HCT116 (cell line): ENCODE measurements at regions not wholly inside any gene's neighbourhood (a gene's known extent, or its start where the extent isn't known, plus 50 kb on each side); places are given as distances from the start of the nearest gene placed in this dataset.

Experiments
- ATAC-seq: fragments of 200-7000 bp; cut with Tn5 transposase; 2 replicates; pipeline ENCODE4 v1.9.1; 2020; ENCODE audit warnings: mild to moderate bottlenecking, moderate library complexity
- BruUV-seq: library from RNA; stranded (reverse); fragments of 400-500 nt; replicated peaks from 2 replicates; lab custom pipeline; 2021; lab: Mats Ljungman, UMichigan
- CTCF ChIA-PET: fragments of 300-600 bp; sonication (Branson Sonifier 250); formaldehyde crosslinking; loops from one replicate; lab custom pipeline; 2021; ENCODE audit warnings: antibody characterized with exemption; lab: Charles Lee
- POLR2A ChIA-PET: fragments of 300-600, 350-600 bp; sonication (Branson Sonifier 250); formaldehyde crosslinking; loops from one replicate; lab custom pipeline; 2021; ENCODE audit warnings: antibody characterized with exemption; lab: Charles Lee
- RAD21 ChIA-PET, 2 experiments: fragments of 300-600 bp; sonication (Branson Sonifier 250); formaldehyde crosslinking; loops; one replicate each; lab custom pipeline; 2023; ENCODE audit warnings: low total read pairs in 2 of 2; ENCODE audit not compliant: uncharacterized antibody in 2 of 2, unreplicated experiment in 2 of 2, low non-redundant PET in 1 of 2; lab: Charles Lee
- DNase-seq: peaks from one replicate; pipeline ENCODE4 v3.0.0-alpha.2; 2010; ENCODE audit warnings: low read depth, low spot score
- H2AFZ ChIP-seq: fragments of 200-600 bp; shearing (Covaris generic), sonication (generic); 2 replicates; pipeline ENCODE4 v1.6.1; 2017; ENCODE audit warnings: low read depth, mixed run types, mixed read lengths, antibody characterized with exemption, low read length; ENCODE audit not compliant: poor library complexity, severe bottlenecking
- H3K27ac ChIP-seq: 2 replicates; pipeline ENCODE4 v1.5.1; 2012; ENCODE audit warnings: low read depth, low read length
- H3K27me3 ChIP-seq: fragments of 200-600 bp; sonication (generic); 2 replicates; pipeline ENCODE4 v1.6.1; 2016; ENCODE audit warnings: mixed run types, low read length, mixed read lengths; ENCODE audit not compliant: insufficient read depth
- H3K36me3 ChIP-seq, 2 experiments: fragments of 200-500 bp in 1 of 2; fragments of 200-600 bp in 1 of 2; sonication (Bioruptor generic) in 1 of 2; sonication (generic) in 1 of 2; 2 replicates each; pipeline versions ENCODE4 v1.5.1 to v1.6.1; 2014 to 2016; ENCODE audit warnings: low read length in 2 of 2, inconsistent platforms in 1 of 2, mixed read lengths in 1 of 2, mixed run types in 1 of 2; ENCODE audit not compliant: insufficient read depth in 2 of 2, control insufficient read depth in 1 of 2
- H3K4me1 ChIP-seq, 2 experiments: fragments of 200-600 bp in 1 of 2; sonication (generic) in 1 of 2; 2 replicates each; pipeline versions ENCODE4 v1.5.1 to v1.6.1; 2012 to 2017; ENCODE audit warnings: low read length in 2 of 2, inconsistent platforms in 1 of 2, mild to moderate bottlenecking in 1 of 2, mixed read lengths in 1 of 2, mixed run types in 1 of 2, moderate library complexity in 1 of 2; ENCODE audit not compliant: insufficient read depth in 2 of 2, control insufficient read depth in 1 of 2
- H3K4me2 ChIP-seq: fragments of 200-600 bp; sonication (generic); 2 replicates; pipeline ENCODE4 v1.6.1; 2017; ENCODE audit warnings: mixed run types, low read length, mixed read lengths
- H3K4me3 ChIP-seq, 2 experiments: fragments of 200-600 bp in 1 of 2; sonication (generic) in 1 of 2; replicated peaks in 1 of 2; 2 replicates each; pipeline ENCODE4 v1.5.1; 2011 to 2016; ENCODE audit warnings: low read length in 2 of 2, control low read depth in 1 of 2, low read depth in 1 of 2, mild to moderate bottlenecking in 1 of 2, mixed read lengths in 1 of 2, mixed run types in 1 of 2
- H3K79me2 ChIP-seq: fragments of 200-600 bp; sonication (generic); 2 replicates; pipeline ENCODE4 v1.6.1; 2017; ENCODE audit warnings: mild to moderate bottlenecking, mixed run types, low read length, moderate library complexity, mixed read lengths; ENCODE audit not compliant: insufficient read depth
- H3K9ac ChIP-seq: fragments of 200-600 bp; sonication (generic); 2 replicates; pipeline ENCODE4 v1.6.1; 2016; ENCODE audit warnings: low read length, mixed read lengths
- H3K9me2 ChIP-seq: fragments of 200-600 bp; sonication (generic), shearing (Covaris generic); 2 replicates; pipeline ENCODE4 v1.6.1; 2017; ENCODE audit warnings: mixed run types, mild to moderate bottlenecking, moderate library complexity; ENCODE audit not compliant: insufficient read depth
- H3K9me3 ChIP-seq, 2 experiments: fragments of 200-500 bp in 1 of 2; fragments of 200-600 bp in 1 of 2; sonication (Bioruptor generic) in 1 of 2; sonication (generic) in 1 of 2; 2 replicates each; pipeline ENCODE4 v1.6.1; 2014 to 2017; ENCODE audit warnings: low read length in 2 of 2, mixed read lengths in 2 of 2, inconsistent platforms in 1 of 2, low read depth in 1 of 2, mild to moderate bottlenecking in 1 of 2, mixed run types in 1 of 2, moderate library complexity in 1 of 2; ENCODE audit not compliant: control insufficient read depth in 1 of 2, insufficient read depth in 1 of 2
- H4K20me1 ChIP-seq: fragments of 200-600 bp; sonication (generic), shearing (Covaris generic); 2 replicates; pipeline ENCODE4 v1.6.1; 2017; ENCODE audit warnings: mixed run types, mild to moderate bottlenecking, moderate library complexity; ENCODE audit not compliant: insufficient read depth
- CBX3 ChIP-seq: IDR thresholded peaks from 2 replicates; pipeline ENCODE4 v1.6.1; 2012; ENCODE audit warnings: low read depth
- CEBPB ChIP-seq: IDR thresholded peaks from 2 replicates; pipeline ENCODE4 v1.6.1; 2012; ENCODE audit warnings: low read depth
- EGR1 ChIP-seq: IDR thresholded peaks from 2 replicates; pipeline ENCODE4 v1.6.1; 2012; ENCODE audit warnings: low read depth
- ELF1 ChIP-seq: IDR thresholded peaks from 2 replicates; pipeline ENCODE4 v1.6.1; 2012; ENCODE audit warnings: low read depth, borderline replicate concordance
- EZH2phosphoT487 ChIP-seq: fragments of 200-600 bp; IDR thresholded peaks from 2 replicates; pipeline ENCODE4 v1.6.1; 2018; ENCODE audit warnings: antibody characterized with exemption, borderline replicate concordance
- FOSL1 ChIP-seq: IDR thresholded peaks from 2 replicates; pipeline ENCODE4 v1.6.1; 2012; ENCODE audit warnings: low read depth
- JUND ChIP-seq: IDR thresholded peaks from 2 replicates; pipeline ENCODE4 v1.6.1; 2012
- POLR2A ChIP-seq: IDR thresholded peaks from 2 replicates; pipeline ENCODE4 v1.7.0; 2011; ENCODE audit warnings: borderline replicate concordance; ENCODE audit not compliant: insufficient read depth, insufficient read length; ENCODE audit errors: extremely low read depth
- POLR2AphosphoS5 ChIP-seq: IDR thresholded peaks from 2 replicates; pipeline ENCODE4 v1.6.1; 2011; ENCODE audit warnings: mild to moderate bottlenecking, low read depth, low read length, moderate library complexity
- RAD21 ChIP-seq: IDR thresholded peaks from 2 replicates; pipeline ENCODE4 v1.6.1; 2012; ENCODE audit warnings: low read depth, mild to moderate bottlenecking
- SIN3A ChIP-seq: IDR thresholded peaks from 2 replicates; pipeline ENCODE4 v1.6.1; 2012; ENCODE audit warnings: low read depth
- SP1 ChIP-seq: IDR thresholded peaks from 2 replicates; pipeline ENCODE4 v1.6.1; 2012; ENCODE audit warnings: low read depth
- SRF ChIP-seq: IDR thresholded peaks from 2 replicates; pipeline ENCODE4 v1.6.1; 2012; ENCODE audit warnings: low read depth
- YY1 ChIP-seq: IDR thresholded peaks from 2 replicates; pipeline ENCODE4 v1.6.1; 2011; ENCODE audit warnings: low read length, low read depth, moderate library complexity, mild to moderate bottlenecking; ENCODE audit not compliant: insufficient replicate concordance; ENCODE audit errors: extremely low read depth
- ZNF274 ChIP-seq: fragments of 200-500 bp; sonication (Bioruptor generic); IDR thresholded peaks from 2 replicates; pipeline ENCODE4 v1.6.1; 2014; ENCODE audit warnings: mild to moderate bottlenecking, low read depth, low read length, inconsistent platforms
- intact Hi-C: fragments of 100-400 bp; cut with micrococcal nuclease; formaldehyde crosslinking; loops from 2 replicates; pipeline ENCODE4 v1.10.0; 2022
- TF ChIP-seq, protein P1 (sequence below), 3 experiments: fragments of 200-600 bp in 1 of 3; sonication (generic) in 1 of 3; IDR thresholded peaks in 2 of 3; conservative IDR thresholded peaks in 1 of 3; 2 replicates each; pipeline ENCODE4 v1.5.1; 2012 to 2017; ENCODE audit warnings: low read depth in 2 of 3, low read length in 2 of 3, antibody characterized with exemption in 1 of 3, borderline replicate concordance in 1 of 3, control low read depth in 1 of 3, mild to moderate bottlenecking in 1 of 3, mixed read lengths in 1 of 3, mixed run types in 1 of 3, moderate library complexity in 1 of 3; ENCODE audit not compliant: insufficient read depth in 1 of 3
- TF ChIP-seq, protein P2 (sequence below): IDR thresholded peaks from 2 replicates; pipeline ENCODE4 v1.6.1; 2012

DNA sequence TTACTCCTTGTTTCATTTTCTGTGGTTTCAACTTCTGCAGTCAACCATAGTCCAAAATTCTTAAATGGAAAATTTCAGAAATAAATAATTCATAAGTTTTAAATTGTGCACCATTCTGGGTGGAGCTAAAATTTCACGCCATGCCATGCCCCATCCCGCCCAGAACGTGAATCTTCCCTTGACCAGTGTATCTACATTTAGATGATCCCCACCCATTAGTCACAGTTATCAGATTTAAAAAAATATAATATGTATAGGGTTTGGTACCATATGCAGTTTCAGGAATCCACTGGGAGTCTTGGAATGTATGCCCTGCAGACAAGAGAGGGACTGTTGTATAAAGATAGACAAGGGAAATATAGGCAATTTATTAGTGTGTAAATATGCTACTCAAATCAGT, 759.7 kb upstream of the ZNF608 start:
- TF ChIP-seq CEBPB = no peak
- Histone ChIP-seq H3K4me2 (no peak overlapping the region), H2AFZ (no peak overlapping the region), H3K36me3 (no peaks in the 10 kb centered on the region), H3K4me1 (no peaks in the 10 kb centered on the region), H3K27me3 (no peaks in the 10 kb centered on the region), H3K79me2 (no peaks in the 10 kb centered on the region), H3K9me3 (no peaks in the 10 kb centered on the region), H3K9ac (no peak overlapping the region), H4K20me1 (no peaks in the 10 kb centered on the region), H3K27ac (no peak overlapping the region), H3K9me2 (no peaks in the 10 kb centered on the region), H3K4me3 (no peak overlapping the region)
- POLR2A ChIA-PET = no interaction called here
- DNase-seq (no peak), ATAC-seq (no peak)
- CTCF ChIA-PET = no interaction called here
- RAD21 ChIA-PET = no interaction called here
- BruUV-seq = no TSS peak
- intact Hi-C loops = no loop called here

GRCh38 chr5:125508225-125508624, 761.8 kb upstream of the ZNF608 start:
- H4K20me1 ChIP-seq = no peaks in the 10 kb centered on the region
- ChIA-PET POLR2A (no interaction called here), RAD21 (no interaction called here), CTCF (no interaction called here)
- no peaks in the 10 kb centered on the region for H3K9me2 ChIP-seq
- no TSS peak for BruUV-seq
- no peak overlapping the region for H3K4me2 ChIP-seq
- H3K4me3 ChIP-seq = no peak overlapping the region
- TF ChIP-seq, protein P1, sequence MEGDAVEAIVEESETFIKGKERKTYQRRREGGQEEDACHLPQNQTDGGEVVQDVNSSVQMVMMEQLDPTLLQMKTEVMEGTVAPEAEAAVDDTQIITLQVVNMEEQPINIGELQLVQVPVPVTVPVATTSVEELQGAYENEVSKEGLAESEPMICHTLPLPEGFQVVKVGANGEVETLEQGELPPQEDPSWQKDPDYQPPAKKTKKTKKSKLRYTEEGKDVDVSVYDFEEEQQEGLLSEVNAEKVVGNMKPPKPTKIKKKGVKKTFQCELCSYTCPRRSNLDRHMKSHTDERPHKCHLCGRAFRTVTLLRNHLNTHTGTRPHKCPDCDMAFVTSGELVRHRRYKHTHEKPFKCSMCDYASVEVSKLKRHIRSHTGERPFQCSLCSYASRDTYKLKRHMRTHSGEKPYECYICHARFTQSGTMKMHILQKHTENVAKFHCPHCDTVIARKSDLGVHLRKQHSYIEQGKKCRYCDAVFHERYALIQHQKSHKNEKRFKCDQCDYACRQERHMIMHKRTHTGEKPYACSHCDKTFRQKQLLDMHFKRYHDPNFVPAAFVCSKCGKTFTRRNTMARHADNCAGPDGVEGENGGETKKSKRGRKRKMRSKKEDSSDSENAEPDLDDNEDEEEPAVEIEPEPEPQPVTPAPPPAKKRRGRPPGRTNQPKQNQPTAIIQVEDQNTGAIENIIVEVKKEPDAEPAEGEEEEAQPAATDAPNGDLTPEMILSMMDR (IDR thresholded peaks at IDR 0.05 in 2 of 3, conservative IDR thresholded peaks at IDR 0.05 in 1 of 3; ENCODE audit: borderline replicate concordance in 1 of 3, insufficient read depth in 1 of 3, low read depth in 2 of 3, low read length in 2 of 3) = no peak
- TF ChIP-seq YY1 = no peak
- TF ChIP-seq RAD21 = no peak
- TF ChIP-seq SIN3A = no peak
- TF ChIP-seq, protein P2, sequence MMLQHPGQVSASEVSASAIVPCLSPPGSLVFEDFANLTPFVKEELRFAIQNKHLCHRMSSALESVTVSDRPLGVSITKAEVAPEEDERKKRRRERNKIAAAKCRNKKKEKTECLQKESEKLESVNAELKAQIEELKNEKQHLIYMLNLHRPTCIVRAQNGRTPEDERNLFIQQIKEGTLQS = no peak
- no peak for TF ChIP-seq ZNF274
- no peak for TF ChIP-seq EGR1
- no peak for TF ChIP-seq CBX3
- no peak for TF ChIP-seq ELF1
- TF ChIP-seq SRF = no peak
- TF ChIP-seq SP1 = no peak
- TF ChIP-seq POLR2A = no peak
- no peak for TF ChIP-seq EZH2phosphoT487
- no peak for TF ChIP-seq JUND
- TF ChIP-seq FOSL1 = no peak
- no peak for TF ChIP-seq CEBPB
- no peak for TF ChIP-seq POLR2AphosphoS5
- H3K4me1 ChIP-seq = no peaks in the 10 kb centered on the region
- no peaks in the 10 kb centered on the region for H3K36me3 ChIP-seq
- H3K9ac ChIP-seq = no peak overlapping the region
- H3K79me2 ChIP-seq = no peaks in the 10 kb centered on the region
- no peak overlapping the region for H2AFZ ChIP-seq
- intact Hi-C loops = no loop called here
- ATAC-seq (no peak), DNase-seq (no peak)
- no peaks in the 10 kb centered on the region for H3K27me3 ChIP-seq
- H3K9me3 ChIP-seq = no peaks in the 10 kb centered on the region
- H3K27ac ChIP-seq = no peak overlapping the region
